MM.1S (cell line): ENCODE measurements at regions not wholly inside any gene's neighbourhood (a gene's known extent, or its start where the extent isn't known, plus 50 kb on each side); places are given as distances from the start of the nearest gene placed in this dataset.

Experiments
- DNase-seq: peaks from one replicate; pipeline ENCODE4 v3.0.0-alpha.2; 2015
- H2AFZ ChIP-seq: fragments of 300-600 bp; sonication (generic); 2 replicates; pipeline ENCODE4 v1.6.0; 2016; ENCODE audit warnings: antibody characterized with exemption, low read length
- H3F3A ChIP-seq: fragments of 300-600 bp; sonication (generic); 2 replicates; pipeline ENCODE4 v1.6.1; 2016; ENCODE audit warnings: mild to moderate bottlenecking, antibody characterized with exemption, low read length, moderate library complexity, mixed read lengths; ENCODE audit not compliant: insufficient read depth
- H3K27ac ChIP-seq: fragments of 300-600 bp; sonication (generic); 2 replicates; pipeline ENCODE4 v1.5.1; 2016; ENCODE audit warnings: mild to moderate bottlenecking, low read length
- H3K27me3 ChIP-seq: fragments of 300-600 bp; sonication (generic); replicated peaks from 2 replicates; pipeline ENCODE4 v1.6.0; 2016; ENCODE audit warnings: low read length; ENCODE audit not compliant: insufficient read depth
- H3K36me3 ChIP-seq: fragments of 300-600 bp; sonication (generic); replicated peaks from 2 replicates; pipeline ENCODE4 v1.6.1; 2016; ENCODE audit warnings: mild to moderate bottlenecking, low read length, mixed read lengths; ENCODE audit not compliant: insufficient read depth
- H3K4me1 ChIP-seq: fragments of 300-600 bp; sonication (generic); 2 replicates; pipeline ENCODE4 v1.6.1; 2016; ENCODE audit warnings: low read length, mixed read lengths
- H3K4me2 ChIP-seq: fragments of 300-600 bp; sonication (generic); 2 replicates; pipeline ENCODE4 v1.6.0; 2016; ENCODE audit warnings: low read depth, low read length
- H3K4me3 ChIP-seq: fragments of 300-600 bp; sonication (generic); 2 replicates; pipeline ENCODE4 v1.5.1; 2016; ENCODE audit warnings: low read length, mixed read lengths
- H3K79me2 ChIP-seq: fragments of 300-600 bp; sonication (generic); 2 replicates; pipeline ENCODE4 v1.6.1; 2016; ENCODE audit warnings: mixed run types, low read length, mixed read lengths
- H3K9ac ChIP-seq: fragments of 300-600 bp; sonication (generic); 2 replicates; pipeline ENCODE4 v1.6.1; 2016; ENCODE audit warnings: low read length, mixed read lengths
- H3K9me2 ChIP-seq: fragments of 300-600 bp; sonication (generic); replicated peaks from 2 replicates; pipeline ENCODE4 v1.6.1; 2016; ENCODE audit warnings: mild to moderate bottlenecking, low read length, mixed read lengths; ENCODE audit not compliant: insufficient read depth
- H3K9me3 ChIP-seq: fragments of 300-600 bp; sonication (generic); replicated peaks from 2 replicates; pipeline ENCODE4 v1.6.1; 2016; ENCODE audit warnings: mild to moderate bottlenecking, low read length, mixed read lengths; ENCODE audit not compliant: insufficient read depth
- H4K20me1 ChIP-seq: fragments of 300-600 bp; sonication (generic); 2 replicates; pipeline ENCODE4 v1.6.1; 2016; ENCODE audit warnings: mild to moderate bottlenecking, low read length, moderate library complexity, mixed read lengths; ENCODE audit not compliant: insufficient read depth
- CTCF ChIP-seq: fragments of 300-600 bp; sonication (generic); IDR thresholded peaks from 2 replicates; pipeline ENCODE4 v1.5.1; 2016; ENCODE audit warnings: antibody characterized with exemption, low read length, mixed read lengths
- EZH2 ChIP-seq: fragments of 300-600 bp; sonication (generic); optimal IDR thresholded peaks from 2 replicates; pipeline ENCODE3; 2017; ENCODE audit warnings: low read depth, mild to moderate bottlenecking, antibody characterized with exemption, low read length, mixed read lengths
- EZH2phosphoT487 ChIP-seq: fragments of 300-600 bp; sonication (generic); IDR thresholded peaks from 2 replicates; pipeline ENCODE4 v1.6.1; 2018; ENCODE audit warnings: antibody characterized with exemption, low read length

GRCh38 chr13:84903391-84903790 is 895.8 kb downstream of the SLITRK6 start:
- H3K27ac ChIP-seq, result no peak overlapping the region
- H3K9me3 ChIP-seq, result no peaks in the 10 kb centered on the region
- H3K9me2 ChIP-seq, result no peaks in the 10 kb centered on the region
- H3K4me1 ChIP-seq, result peaks cover 5% of the 10 kb centered on the region; the same call in 1 of the 2 replicates
- no peak overlapping the region for H2AFZ ChIP-seq
- no peak overlapping the region for H3K4me3 ChIP-seq
- no peaks in the 10 kb centered on the region for H4K20me1 ChIP-seq
- no peak for DNase-seq
- no peaks in the 10 kb centered on the region for H3K27me3 ChIP-seq
- H3F3A ChIP-seq, result no peaks in the 10 kb centered on the region
- no peaks in the 10 kb centered on the region for H3K79me2 ChIP-seq
- no peak overlapping the region for H3K9ac ChIP-seq
- no peak overlapping the region for H3K4me2 ChIP-seq
- no peaks in the 10 kb centered on the region for H3K36me3 ChIP-seq
- no peak for TF ChIP-seq EZH2
- no peak for TF ChIP-seq CTCF
- no peak for TF ChIP-seq EZH2phosphoT487

- Histone ChIP-seq H3K27me3 (no peaks in the 10 kb centered on the region), H3K4me1 (peaks cover 5% of the 10 kb centered on the region; the same call in 1 of the 2 replicates), H3F3A (no peaks in the 10 kb centered on the region), H3K9me3 (no peaks in the 10 kb centered on the region), H2AFZ (no peak overlapping the region), H4K20me1 (no peaks in the 10 kb centered on the region), H3K9me2 (no peaks in the 10 kb centered on the region), H3K79me2 (no peaks in the 10 kb centered on the region), H3K9ac (no peak overlapping the region), H3K36me3 (no peaks in the 10 kb centered on the region), H3K4me2 (no peak overlapping the region), H3K27ac (no peak overlapping the region), H3K4me3 (no peak overlapping the region)
- TF ChIP-seq CTCF (no peak), EZH2phosphoT487 (no peak), EZH2 (no peak)
- DNase-seq, result no peak
Measured at GRCh38 chr13:84902243-84902642, 897.0 kb downstream of the SLITRK6 start.

GRCh38 chr13:84896128-84896527 is 903.1 kb downstream of the SLITRK6 start:
- H3K4me2 ChIP-seq, result no peak overlapping the region
- DNase-seq, result peak; percentile 65

More at GRCh38 chr13:84896128-84896527, 903.1 kb downstream of the SLITRK6 start:
- Histone ChIP-seq H3K9me2 (no peaks in the 10 kb centered on the region), H3K36me3 (no peaks in the 10 kb centered on the region), H3F3A (no peaks in the 10 kb centered on the region), H2AFZ (no peak overlapping the region), H3K9ac (no peak overlapping the region), H3K9me3 (no peaks in the 10 kb centered on the region), H4K20me1 (no peaks in the 10 kb centered on the region), H3K27ac (no peak overlapping the region), H3K4me3 (no peak overlapping the region), H3K27me3 (no peaks in the 10 kb centered on the region), H3K79me2 (no peaks in the 10 kb centered on the region), H3K4me1 (peaks cover 5% of the 10 kb centered on the region; the same call in 1 of the 2 replicates)
- TF ChIP-seq CTCF, result peak; percentile 64
- TF ChIP-seq EZH2phosphoT487, result no peak
- TF ChIP-seq EZH2, result no peak
